ENCODE measurements at regions not wholly inside any gene's neighbourhood (a gene's known extent, or its start where the extent isn't known, plus 50 kb on each side); places are given as distances from the start of the nearest gene placed in this dataset.

DNA sequence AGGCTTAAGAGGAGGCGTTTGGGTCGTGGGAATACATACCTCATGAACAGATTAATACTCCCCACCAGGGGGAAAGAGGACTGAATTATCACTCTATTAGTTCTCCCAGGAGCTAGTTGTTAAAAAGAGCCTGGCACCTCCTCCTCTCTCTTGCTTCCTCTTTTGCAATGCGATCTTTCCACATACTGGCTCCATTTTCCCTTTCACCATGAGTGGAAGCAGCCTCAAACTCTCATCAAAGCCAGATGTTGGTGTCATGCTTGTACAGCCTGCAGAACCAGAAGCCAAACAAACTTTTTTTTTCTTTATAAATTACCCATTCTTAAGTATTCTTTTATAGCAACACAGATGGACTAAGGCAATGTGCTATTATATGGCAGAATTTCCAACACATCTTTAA lies 258.5 kb downstream of the FAM76B start:
- Histone ChIP-seq H3F3A (replicated peaks; ENCODE audit: insufficient read depth) (no peaks in the 10 kb centered on the region), H3K4me3 (ENCODE audit: low read depth in 2 of 2, low read length in 1 of 2) (no peak overlapping the region), H3K36me3 (replicated peaks in 1 of 2; ENCODE audit: control insufficient read depth in 1 of 2, insufficient read depth in 2 of 2, low read length in 1 of 2) (no peaks in the 10 kb centered on the region), H3K9me2 (no peaks in the 10 kb centered on the region), H3K27ac (ENCODE audit: low read depth in 2 of 2, low read length in 1 of 2) (no peak overlapping the region), H3K4me2 (no peak overlapping the region), H2AFZ (ENCODE audit: low read depth) (no peak overlapping the region), H3K9me3 (no peaks in the 10 kb centered on the region), H3K9ac (no peak overlapping the region), H3K27me3 (ENCODE audit: insufficient read depth) (no peaks in the 10 kb centered on the region), H3K4me1 (ENCODE audit: control insufficient read depth in 1 of 2, insufficient read depth in 2 of 2, low read depth in 1 of 2, low read length in 1 of 2) (no peaks in the 10 kb centered on the region), H4K20me1 (ENCODE audit: insufficient read depth) (no peaks in the 10 kb centered on the region), H3K79me2 (ENCODE audit: insufficient read depth) (no peaks in the 10 kb centered on the region)
- WGBS (ENCODE audit: low lambda C conversion rate) = 50% methylated on average over 3 of the region's 3 CpGs
- ChIA-PET POLR2A (no interaction called here), CTCF (no interaction called here)
- TF ChIP-seq, protein P1, sequence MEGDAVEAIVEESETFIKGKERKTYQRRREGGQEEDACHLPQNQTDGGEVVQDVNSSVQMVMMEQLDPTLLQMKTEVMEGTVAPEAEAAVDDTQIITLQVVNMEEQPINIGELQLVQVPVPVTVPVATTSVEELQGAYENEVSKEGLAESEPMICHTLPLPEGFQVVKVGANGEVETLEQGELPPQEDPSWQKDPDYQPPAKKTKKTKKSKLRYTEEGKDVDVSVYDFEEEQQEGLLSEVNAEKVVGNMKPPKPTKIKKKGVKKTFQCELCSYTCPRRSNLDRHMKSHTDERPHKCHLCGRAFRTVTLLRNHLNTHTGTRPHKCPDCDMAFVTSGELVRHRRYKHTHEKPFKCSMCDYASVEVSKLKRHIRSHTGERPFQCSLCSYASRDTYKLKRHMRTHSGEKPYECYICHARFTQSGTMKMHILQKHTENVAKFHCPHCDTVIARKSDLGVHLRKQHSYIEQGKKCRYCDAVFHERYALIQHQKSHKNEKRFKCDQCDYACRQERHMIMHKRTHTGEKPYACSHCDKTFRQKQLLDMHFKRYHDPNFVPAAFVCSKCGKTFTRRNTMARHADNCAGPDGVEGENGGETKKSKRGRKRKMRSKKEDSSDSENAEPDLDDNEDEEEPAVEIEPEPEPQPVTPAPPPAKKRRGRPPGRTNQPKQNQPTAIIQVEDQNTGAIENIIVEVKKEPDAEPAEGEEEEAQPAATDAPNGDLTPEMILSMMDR (IDR thresholded peaks at IDR 0.05) = no peak
- TF ChIP-seq, protein P2, sequence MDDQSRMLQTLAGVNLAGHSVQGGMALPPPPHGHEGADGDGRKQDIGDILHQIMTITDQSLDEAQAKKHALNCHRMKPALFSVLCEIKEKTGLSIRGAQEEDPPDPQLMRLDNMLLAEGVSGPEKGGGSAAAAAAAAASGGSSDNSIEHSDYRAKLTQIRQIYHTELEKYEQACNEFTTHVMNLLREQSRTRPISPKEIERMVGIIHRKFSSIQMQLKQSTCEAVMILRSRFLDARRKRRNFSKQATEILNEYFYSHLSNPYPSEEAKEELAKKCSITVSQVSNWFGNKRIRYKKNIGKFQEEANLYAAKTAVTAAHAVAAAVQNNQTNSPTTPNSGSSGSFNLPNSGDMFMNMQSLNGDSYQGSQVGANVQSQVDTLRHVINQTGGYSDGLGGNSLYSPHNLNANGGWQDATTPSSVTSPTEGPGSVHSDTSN (IDR thresholded peaks at IDR 0.05) = no peak
- TF ChIP-seq FOXM1 (IDR thresholded peaks at IDR 0.05; ENCODE audit: low read depth) (no peak), NFIC (IDR thresholded peaks at IDR 0.05; ENCODE audit: borderline replicate concordance) (no peak), MEF2A (IDR thresholded peaks at IDR 0.05; ENCODE audit: borderline replicate concordance, low read depth) (no peak), TCF12 (IDR thresholded peaks at IDR 0.05) (no peak), ELF1 (IDR thresholded peaks at IDR 0.05) (no peak), RAD21 (IDR thresholded peaks at IDR 0.05; ENCODE audit: low read length) (no peak), CHD2 (IDR thresholded peaks at IDR 0.05; ENCODE audit: low read length, partially characterized antibody) (no peak), POLR2AphosphoS5 (IDR thresholded peaks at IDR 0.05; ENCODE audit: low read depth, low read length) (no peak), RCOR1 (IDR thresholded peaks at IDR 0.05; ENCODE audit: low read length) (no peak), JUND (IDR thresholded peaks at IDR 0.05) (no peak), TEAD4 (IDR thresholded peaks at IDR 0.05; ENCODE audit: borderline replicate concordance, insufficient read depth) (no peak), MXI1 (IDR thresholded peaks at IDR 0.05; ENCODE audit: low read depth, low read length) (no peak), NRF1 (IDR thresholded peaks at IDR 0.05; ENCODE audit: low read depth, low read length) (no peak)
- TF ChIP-seq, protein P3, sequence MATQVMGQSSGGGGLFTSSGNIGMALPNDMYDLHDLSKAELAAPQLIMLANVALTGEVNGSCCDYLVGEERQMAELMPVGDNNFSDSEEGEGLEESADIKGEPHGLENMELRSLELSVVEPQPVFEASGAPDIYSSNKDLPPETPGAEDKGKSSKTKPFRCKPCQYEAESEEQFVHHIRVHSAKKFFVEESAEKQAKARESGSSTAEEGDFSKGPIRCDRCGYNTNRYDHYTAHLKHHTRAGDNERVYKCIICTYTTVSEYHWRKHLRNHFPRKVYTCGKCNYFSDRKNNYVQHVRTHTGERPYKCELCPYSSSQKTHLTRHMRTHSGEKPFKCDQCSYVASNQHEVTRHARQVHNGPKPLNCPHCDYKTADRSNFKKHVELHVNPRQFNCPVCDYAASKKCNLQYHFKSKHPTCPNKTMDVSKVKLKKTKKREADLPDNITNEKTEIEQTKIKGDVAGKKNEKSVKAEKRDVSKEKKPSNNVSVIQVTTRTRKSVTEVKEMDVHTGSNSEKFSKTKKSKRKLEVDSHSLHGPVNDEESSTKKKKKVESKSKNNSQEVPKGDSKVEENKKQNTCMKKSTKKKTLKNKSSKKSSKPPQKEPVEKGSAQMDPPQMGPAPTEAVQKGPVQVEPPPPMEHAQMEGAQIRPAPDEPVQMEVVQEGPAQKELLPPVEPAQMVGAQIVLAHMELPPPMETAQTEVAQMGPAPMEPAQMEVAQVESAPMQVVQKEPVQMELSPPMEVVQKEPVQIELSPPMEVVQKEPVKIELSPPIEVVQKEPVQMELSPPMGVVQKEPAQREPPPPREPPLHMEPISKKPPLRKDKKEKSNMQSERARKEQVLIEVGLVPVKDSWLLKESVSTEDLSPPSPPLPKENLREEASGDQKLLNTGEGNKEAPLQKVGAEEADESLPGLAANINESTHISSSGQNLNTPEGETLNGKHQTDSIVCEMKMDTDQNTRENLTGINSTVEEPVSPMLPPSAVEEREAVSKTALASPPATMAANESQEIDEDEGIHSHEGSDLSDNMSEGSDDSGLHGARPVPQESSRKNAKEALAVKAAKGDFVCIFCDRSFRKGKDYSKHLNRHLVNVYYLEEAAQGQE (IDR thresholded peaks at IDR 0.05; ENCODE audit: low read depth, low read length) = no peak
- TF ChIP-seq, protein P4, sequence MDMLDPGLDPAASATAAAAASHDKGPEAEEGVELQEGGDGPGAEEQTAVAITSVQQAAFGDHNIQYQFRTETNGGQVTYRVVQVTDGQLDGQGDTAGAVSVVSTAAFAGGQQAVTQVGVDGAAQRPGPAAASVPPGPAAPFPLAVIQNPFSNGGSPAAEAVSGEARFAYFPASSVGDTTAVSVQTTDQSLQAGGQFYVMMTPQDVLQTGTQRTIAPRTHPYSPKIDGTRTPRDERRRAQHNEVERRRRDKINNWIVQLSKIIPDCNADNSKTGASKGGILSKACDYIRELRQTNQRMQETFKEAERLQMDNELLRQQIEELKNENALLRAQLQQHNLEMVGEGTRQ (IDR thresholded peaks at IDR 0.05; ENCODE audit: borderline replicate concordance, low read depth, low read length) = no peak
- TF ChIP-seq, protein P5, sequence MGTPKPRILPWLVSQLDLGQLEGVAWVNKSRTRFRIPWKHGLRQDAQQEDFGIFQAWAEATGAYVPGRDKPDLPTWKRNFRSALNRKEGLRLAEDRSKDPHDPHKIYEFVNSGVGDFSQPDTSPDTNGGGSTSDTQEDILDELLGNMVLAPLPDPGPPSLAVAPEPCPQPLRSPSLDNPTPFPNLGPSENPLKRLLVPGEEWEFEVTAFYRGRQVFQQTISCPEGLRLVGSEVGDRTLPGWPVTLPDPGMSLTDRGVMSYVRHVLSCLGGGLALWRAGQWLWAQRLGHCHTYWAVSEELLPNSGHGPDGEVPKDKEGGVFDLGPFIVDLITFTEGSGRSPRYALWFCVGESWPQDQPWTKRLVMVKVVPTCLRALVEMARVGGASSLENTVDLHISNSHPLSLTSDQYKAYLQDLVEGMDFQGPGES (IDR thresholded peaks at IDR 0.05; ENCODE audit: low read depth, low read length) = no peak
- no peak for DNase-seq
